ENCODE measurements at regions not wholly inside any gene's neighbourhood (a gene's known extent, or its start where the extent isn't known, plus 50 kb on each side); places are given as distances from the start of the nearest gene placed in this dataset.

- H3K27ac ChIP-seq: no peak overlapping the region
- WGBS, 5 donors: 86 to 95% (median 88%) methylated on average over 2 of the region's 2 CpGs
- TF ChIP-seq CTCF (IDR thresholded peaks at IDR 0.05 in 8 of 11, conservative IDR thresholded peaks at IDR 0.05 in 3 of 11): no peak
- TF ChIP-seq POLR2AphosphoS5 (IDR thresholded peaks at IDR 0.05): no peak
These were observed 630.2 kb downstream of the FAT4 start for GRCh38 chr4:125944966-125945365.

GRCh38 chr4:125948021-125948420, 633.3 kb downstream of the FAT4 start:
- intact Hi-C loops (cut with DNase I; ENCODE audit: low total_unique reads): no loop called here
- WGBS, 5 donors: 61 to 80% (median 76%) methylated on average over 4 of the region's 4 CpGs
- TF ChIP-seq POLR2A (IDR thresholded peaks at IDR 0.05) (no peak), POLR2AphosphoS5 (IDR thresholded peaks at IDR 0.05) (no peak), CTCF (IDR thresholded peaks at IDR 0.05 in 8 of 11, conservative IDR thresholded peaks at IDR 0.05 in 3 of 11) (no peak)
- Histone ChIP-seq H3K4me1 (no peaks in the 10 kb centered on the region), H3K9me3 (peaks cover 0 to 5% (median 0%) of the 10 kb centered on the region in 8 donors), H3K27me3 (replicated peaks in 1 of 7) (no peaks in the 10 kb centered on the region), H3K27ac (no peak overlapping the region), H3K4me3 (no peak overlapping the region), H3K36me3 (no peaks in the 10 kb centered on the region)
- DNase-seq: no peak

More at GRCh38 chr4:125944966-125945365, 630.2 kb downstream of the FAT4 start:
- Histone ChIP-seq H3K4me3 (no peak overlapping the region), H3K27me3 (replicated peaks in 1 of 7) (no peaks in the 10 kb centered on the region), H3K9me3 (peaks cover 0 to 9% (median 0%) of the 10 kb centered on the region in 8 donors), H3K36me3 (no peaks in the 10 kb centered on the region), H3K4me1 (no peaks in the 10 kb centered on the region)
- no peak for DNase-seq
- intact Hi-C loops (cut with DNase I; ENCODE audit: low total_unique reads): no loop called here

GRCh38 chr4:125951261-125951887, 636.6 kb downstream of the FAT4 start:
- intact Hi-C loops (cut with DNase I; ENCODE audit: low total_unique reads): no loop called here
- 75 to 97% (median 86%) methylated on average over 1 of the region's 1 CpG for WGBS, 5 donors
- DNase-seq: no peak
- H3K4me3 ChIP-seq: no peak overlapping the region
- no peaks in the 10 kb centered on the region for H3K4me1 ChIP-seq
- no peaks in the 10 kb centered on the region for H3K27me3 ChIP-seq (replicated peaks in 1 of 7)
- H3K9me3 ChIP-seq: peaks cover 0 to 5% (median 0%) of the 10 kb centered on the region in 8 donors
- no peak for TF ChIP-seq CTCF (IDR thresholded peaks at IDR 0.05 in 8 of 11, conservative IDR thresholded peaks at IDR 0.05 in 3 of 11)
- no peak for TF ChIP-seq POLR2AphosphoS5 (IDR thresholded peaks at IDR 0.05)
- TF ChIP-seq POLR2A (IDR thresholded peaks at IDR 0.05): no peak
- H3K27ac ChIP-seq: no peak overlapping the region
- H3K36me3 ChIP-seq: no peaks in the 10 kb centered on the region

GRCh38 chr4:125952631-125953030, 637.9 kb downstream of the FAT4 start:
- no peak overlapping the region for H3K27ac ChIP-seq
- H3K4me1 ChIP-seq: no peaks in the 10 kb centered on the region
- no peak overlapping the region for H3K4me3 ChIP-seq
- intact Hi-C loops (cut with DNase I; ENCODE audit: low total_unique reads): no loop called here
- H3K27me3 ChIP-seq (replicated peaks in 1 of 7): no peaks in the 10 kb centered on the region
- DNase-seq: no peak
- peaks cover 0 to 5% (median 0%) of the 10 kb centered on the region in 8 donors for H3K9me3 ChIP-seq
- H3K36me3 ChIP-seq: no peaks in the 10 kb centered on the region
- no peak for TF ChIP-seq POLR2A (IDR thresholded peaks at IDR 0.05)
- TF ChIP-seq POLR2AphosphoS5 (IDR thresholded peaks at IDR 0.05): no peak
- TF ChIP-seq CTCF (IDR thresholded peaks at IDR 0.05 in 8 of 11, conservative IDR thresholded peaks at IDR 0.05 in 3 of 11): no peak

Measured in spleen (tissue), 11 donors.